ENCODE measurements at regions not wholly inside any gene's neighbourhood (a gene's known extent, or its start where the extent isn't known, plus 50 kb on each side); places are given as distances from the start of the nearest gene placed in this dataset.

- TF ChIP-seq PAXIP1 (CRISPR knock-in tag; conservative IDR thresholded peaks at IDR 0.05): peak; percentile 89
- peak; percentile 20; the same call in 1 of the 2 replicates for TF ChIP-seq YEATS4 (CRISPR knock-in tag; IDR thresholded peaks at IDR 0.05; ENCODE audit: borderline replicate concordance)
- TF ChIP-seq SIX4 (CRISPR knock-in tag; IDR thresholded peaks at IDR 0.05): no peak; the same call in 1 of the 2 replicates
- no peak for TF ChIP-seq ZNF567 (CRISPR knock-in tag; IDR thresholded peaks at IDR 0.05; ENCODE audit: borderline replicate concordance)
- TF ChIP-seq, protein P1, sequence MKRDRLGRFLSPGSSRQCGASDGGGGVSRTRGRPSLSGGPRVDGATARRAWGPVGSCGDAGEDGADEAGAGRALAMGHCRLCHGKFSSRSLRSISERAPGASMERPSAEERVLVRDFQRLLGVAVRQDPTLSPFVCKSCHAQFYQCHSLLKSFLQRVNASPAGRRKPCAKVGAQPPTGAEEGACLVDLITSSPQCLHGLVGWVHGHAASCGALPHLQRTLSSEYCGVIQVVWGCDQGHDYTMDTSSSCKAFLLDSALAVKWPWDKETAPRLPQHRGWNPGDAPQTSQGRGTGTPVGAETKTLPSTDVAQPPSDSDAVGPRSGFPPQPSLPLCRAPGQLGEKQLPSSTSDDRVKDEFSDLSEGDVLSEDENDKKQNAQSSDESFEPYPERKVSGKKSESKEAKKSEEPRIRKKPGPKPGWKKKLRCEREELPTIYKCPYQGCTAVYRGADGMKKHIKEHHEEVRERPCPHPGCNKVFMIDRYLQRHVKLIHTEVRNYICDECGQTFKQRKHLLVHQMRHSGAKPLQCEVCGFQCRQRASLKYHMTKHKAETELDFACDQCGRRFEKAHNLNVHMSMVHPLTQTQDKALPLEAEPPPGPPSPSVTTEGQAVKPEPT (CRISPR knock-in tag; IDR thresholded peaks at IDR 0.05; ENCODE audit: low read depth): no peak
- TF ChIP-seq IRF1 (CRISPR knock-in tag; IDR thresholded peaks at IDR 0.05; ENCODE audit: low read depth): no peak
- TF ChIP-seq NCOA2 (CRISPR knock-in tag; IDR thresholded peaks at IDR 0.05): peak; percentile 97
- TF ChIP-seq, protein P2, sequence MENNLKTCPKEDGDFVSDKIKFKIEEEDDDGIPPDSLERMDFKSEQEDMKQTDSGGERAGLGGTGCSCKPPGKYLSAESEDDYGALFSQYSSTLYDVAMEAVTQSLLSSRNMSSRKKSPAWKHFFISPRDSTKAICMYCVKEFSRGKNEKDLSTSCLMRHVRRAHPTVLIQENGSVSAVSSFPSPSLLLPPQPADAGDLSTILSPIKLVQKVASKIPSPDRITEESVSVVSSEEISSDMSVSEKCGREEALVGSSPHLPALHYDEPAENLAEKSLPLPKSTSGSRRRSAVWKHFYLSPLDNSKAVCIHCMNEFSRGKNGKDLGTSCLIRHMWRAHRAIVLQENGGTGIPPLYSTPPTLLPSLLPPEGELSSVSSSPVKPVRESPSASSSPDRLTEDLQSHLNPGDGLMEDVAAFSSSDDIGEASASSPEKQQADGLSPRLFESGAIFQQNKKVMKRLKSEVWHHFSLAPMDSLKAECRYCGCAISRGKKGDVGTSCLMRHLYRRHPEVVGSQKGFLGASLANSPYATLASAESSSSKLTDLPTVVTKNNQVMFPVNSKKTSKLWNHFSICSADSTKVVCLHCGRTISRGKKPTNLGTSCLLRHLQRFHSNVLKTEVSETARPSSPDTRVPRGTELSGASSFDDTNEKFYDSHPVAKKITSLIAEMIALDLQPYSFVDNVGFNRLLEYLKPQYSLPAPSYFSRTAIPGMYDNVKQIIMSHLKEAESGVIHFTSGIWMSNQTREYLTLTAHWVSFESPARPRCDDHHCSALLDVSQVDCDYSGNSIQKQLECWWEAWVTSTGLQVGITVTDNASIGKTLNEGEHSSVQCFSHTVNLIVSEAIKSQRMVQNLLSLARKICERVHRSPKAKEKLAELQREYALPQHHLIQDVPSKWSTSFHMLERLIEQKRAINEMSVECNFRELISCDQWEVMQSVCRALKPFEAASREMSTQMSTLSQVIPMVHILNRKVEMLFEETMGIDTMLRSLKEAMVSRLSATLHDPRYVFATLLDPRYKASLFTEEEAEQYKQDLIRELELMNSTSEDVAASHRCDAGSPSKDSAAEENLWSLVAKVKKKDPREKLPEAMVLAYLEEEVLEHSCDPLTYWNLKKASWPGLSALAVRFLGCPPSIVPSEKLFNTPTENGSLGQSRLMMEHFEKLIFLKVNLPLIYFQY (CRISPR knock-in tag; IDR thresholded peaks at IDR 0.05; ENCODE audit: borderline replicate concordance): peak; percentile 60; the same call in 1 of the 2 replicates
- no peak for TF ChIP-seq ZNF563 (CRISPR knock-in tag; IDR thresholded peaks at IDR 0.05)
- TF ChIP-seq ZNF430 (CRISPR knock-in tag; IDR thresholded peaks at IDR 0.05): no peak
- 0 out of 2 replicates have a peak, but pooled peaks have one; percentile 39 for TF ChIP-seq ZNF343 (CRISPR knock-in tag; IDR thresholded peaks at IDR 0.05)
- no peak for TF ChIP-seq PRDM10 (CRISPR knock-in tag; IDR thresholded peaks at IDR 0.05; ENCODE audit: low read depth)
- TF ChIP-seq ADNP (CRISPR knock-in tag; IDR thresholded peaks at IDR 0.05): no peak
Observed at GRCh38 chr1:43035821-43036741, 77.4 kb upstream of the SLC2A1 start (continued).

All from HepG2 (cell line).